GM21360 (cell line): ENCODE measurements at regions not wholly inside any gene's neighbourhood (a gene's known extent, or its start where the extent isn't known, plus 50 kb on each side); places are given as distances from the start of the nearest gene placed in this dataset.
"Not testable (repeated sequence)": the region's sequence is repeated elsewhere in the genome, so short reads cannot be mapped to it uniquely, and the experiment has no call there.

Source experiments
- ATAC-seq: cut with Tn5 transposase; IDR thresholded peaks from one replicate; pipeline ENCODE4 v1.9.1; 2021; ENCODE audit warnings: mild to moderate bottlenecking, moderate library complexity; ENCODE audit not compliant: unreplicated experiment

DNA sequence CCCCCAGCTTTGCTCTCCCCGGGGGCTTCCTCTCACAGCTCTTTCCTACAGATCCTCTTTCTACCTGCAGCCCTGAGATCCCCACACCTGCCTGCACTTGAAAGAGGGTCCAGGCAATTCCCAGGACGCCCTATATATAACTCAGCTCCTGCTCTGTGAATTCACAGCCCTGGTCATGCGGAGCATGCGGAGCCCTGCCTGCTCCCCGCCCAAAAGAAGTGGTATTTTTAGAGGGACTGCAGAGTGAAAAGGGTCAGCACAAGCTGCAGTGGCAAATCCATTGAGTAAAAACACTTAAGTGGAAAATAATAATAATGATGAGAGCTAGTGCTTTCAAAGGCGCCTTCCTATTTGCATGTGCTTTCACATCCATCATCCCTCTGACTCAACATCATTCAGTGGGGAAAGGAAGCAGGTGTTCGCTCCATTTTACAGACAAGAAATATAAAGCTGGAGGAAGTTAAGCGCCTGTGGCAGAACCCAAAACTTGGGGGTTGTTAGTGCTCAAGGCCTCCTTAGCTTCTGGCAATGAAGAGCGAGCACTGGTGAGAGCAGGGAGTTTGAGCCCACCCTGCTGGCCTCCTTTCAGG lies 76.3 kb upstream of the LIPC start:
- ATAC-seq: no peak

DNA sequence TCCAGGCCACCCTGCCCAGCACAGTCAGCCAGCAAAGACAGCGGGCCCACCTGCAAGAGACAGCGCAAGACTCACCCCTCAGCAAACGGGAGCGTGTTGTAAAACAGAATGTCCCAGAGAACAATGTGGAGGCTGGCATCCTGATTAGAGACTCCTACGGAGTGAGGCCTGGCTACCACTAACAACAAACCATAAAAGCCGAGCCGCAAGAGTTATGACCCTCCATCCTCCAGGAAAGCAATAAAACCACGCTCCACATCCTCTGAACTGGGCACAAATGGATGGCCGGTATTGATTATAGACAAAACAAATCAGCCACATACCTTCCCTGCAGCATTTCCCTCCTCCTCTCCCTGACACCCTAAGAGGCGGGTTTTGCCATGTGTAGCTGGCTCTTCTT lies 75.8 kb upstream of the LIPC start:
- no peak for ATAC-seq

GRCh38 chr15:58357529-58358476 lies 74.0 kb upstream of the LIPC start:
- ATAC-seq: no peak

DNA sequence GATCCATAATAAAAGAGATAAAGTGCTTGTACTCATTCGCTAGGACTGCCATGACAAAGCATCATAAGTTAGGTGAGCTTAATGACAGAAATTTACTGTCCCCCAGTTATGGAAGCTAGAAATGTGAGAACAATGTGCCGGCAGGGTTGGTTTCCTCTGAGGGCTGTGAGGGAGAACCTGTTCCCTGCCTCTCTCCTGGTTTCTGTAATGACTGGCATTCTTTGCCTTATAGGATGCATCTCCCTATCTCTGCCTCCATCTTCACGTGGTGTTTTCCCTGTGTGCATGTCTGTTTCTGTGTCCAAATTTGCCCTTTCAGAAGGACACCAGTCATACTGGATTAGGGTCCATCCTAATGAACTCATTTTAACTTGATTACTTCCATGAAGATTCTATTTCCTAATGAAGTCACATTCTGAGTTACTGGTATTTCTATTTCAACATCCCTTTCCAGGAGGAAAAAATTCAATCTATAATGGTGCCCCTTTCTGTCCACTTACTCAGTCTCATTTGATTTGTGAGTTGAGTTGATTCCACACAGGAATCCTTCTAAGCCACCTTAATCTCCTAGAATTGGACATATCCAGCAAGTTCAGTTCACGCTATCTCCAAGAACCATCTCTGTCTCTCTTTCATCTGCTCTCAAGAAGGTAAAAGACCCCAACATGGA lies 71.2 kb upstream of the LIPC start:
- ATAC-seq: no peak

- no peak for ATAC-seq
Measured at GRCh38 chr15:58361273-58361759, 70.5 kb upstream of the LIPC start.

DNA sequence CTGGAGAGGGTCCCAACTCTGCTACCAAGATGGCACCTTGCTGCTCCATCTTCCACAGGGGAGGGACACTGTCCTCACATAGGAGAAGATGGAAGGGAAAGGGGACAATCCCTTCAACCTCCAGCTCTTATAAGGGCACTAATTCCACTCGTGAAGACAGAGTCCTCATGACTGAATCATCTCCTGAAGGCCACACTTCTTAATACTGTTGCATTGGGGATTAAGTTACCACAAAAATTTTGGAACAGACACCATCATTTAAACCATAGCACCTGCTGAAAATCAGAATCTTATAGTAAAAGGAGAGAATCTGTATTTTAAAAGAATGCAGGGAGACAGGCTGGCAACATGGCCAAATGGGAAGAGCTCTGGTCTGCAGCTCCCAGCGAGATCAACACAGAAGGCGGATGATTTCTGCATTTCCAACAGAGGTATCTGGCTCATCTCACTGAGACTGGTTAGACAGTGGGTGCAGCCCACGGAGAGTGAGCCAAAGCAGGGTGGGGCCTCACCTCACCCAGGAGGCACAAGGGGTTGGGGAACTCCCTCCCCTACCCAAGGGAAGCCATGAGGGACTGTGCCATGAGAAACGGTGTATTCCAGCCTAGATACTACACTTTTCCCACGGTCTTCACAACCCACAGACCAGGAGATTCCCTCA lies 69.4 kb upstream of the LIPC start:
- ATAC-seq: no peak

GRCh38 chr15:58363118-58363517 lies 68.7 kb upstream of the LIPC start:
- ATAC-seq: not testable (repeated sequence)

GRCh38 chr15:58363673-58364072 lies 68.1 kb upstream of the LIPC start:
- not testable (repeated sequence) for ATAC-seq

- ATAC-seq: not testable (repeated sequence)
Measured at GRCh38 chr15:58365098-58365497, 66.7 kb upstream of the LIPC start.

- no peak for ATAC-seq
Measured at GRCh38 chr15:58369261-58369701, 62.5 kb upstream of the LIPC start.

DNA sequence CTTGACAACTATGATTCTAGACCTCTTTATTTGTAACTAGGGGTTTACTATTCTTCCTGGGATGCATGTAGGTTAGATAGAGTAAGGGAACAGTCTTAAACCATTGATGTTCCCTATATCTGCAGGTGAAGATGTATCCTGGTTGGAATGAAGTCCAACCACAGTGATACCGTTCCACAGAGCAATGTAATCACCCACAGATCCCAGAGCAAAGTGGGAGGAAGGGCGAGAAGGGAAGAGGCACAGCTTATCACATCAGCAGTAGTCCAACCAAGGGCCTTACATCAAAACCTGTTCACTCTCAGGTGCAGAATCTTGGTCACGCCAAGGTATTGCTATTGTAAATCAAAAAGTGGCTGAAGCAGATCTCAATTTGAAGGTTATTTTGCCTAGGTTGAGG lies 61.8 kb upstream of the LIPC start:
- ATAC-seq: no peak

- ATAC-seq: no peak
Measured at GRCh38 chr15:58374147-58374546, 57.6 kb upstream of the LIPC start.

- no peak for ATAC-seq
Measured at GRCh38 chr15:58377193-58377592, 54.6 kb upstream of the LIPC start.

DNA sequence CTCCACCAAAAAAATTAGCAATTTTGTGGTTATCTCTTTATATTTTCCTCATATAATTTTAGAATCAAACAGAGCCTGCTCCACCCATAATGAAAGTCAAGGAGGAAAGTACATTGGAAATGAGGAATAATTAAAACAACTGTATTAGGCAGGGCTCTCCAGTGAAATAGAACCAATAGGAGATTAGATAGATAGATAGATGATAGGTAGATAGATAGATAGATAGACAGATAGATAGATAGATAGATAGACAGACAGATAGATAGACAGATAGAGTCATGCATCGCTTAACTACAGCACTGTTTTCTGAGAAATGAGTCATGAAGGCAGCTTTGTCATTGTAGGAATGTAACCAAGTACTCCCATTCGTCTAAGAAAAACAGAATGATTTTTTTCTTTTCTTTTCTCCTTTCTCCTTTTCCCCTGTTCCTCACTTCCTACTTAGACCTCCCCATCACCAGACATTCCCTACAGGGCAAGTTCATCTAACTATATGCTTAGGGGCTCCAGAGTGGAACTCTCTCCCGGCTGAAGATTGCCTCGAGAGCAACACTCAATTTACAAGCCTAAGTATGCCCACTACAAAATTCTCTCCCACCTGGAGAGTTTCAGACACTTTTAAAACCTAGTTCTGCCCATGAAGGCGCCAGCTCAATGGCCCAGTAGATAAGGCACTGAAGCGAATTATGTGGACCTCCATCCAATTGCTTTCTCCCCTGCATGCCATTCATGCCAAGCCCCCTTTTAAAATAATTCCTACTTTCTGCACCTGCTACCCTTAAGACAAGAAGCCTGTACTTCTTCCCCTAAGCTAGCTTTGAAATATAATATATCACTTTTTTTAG lies 53.3 kb upstream of the LIPC start:
- no peak for ATAC-seq

DNA sequence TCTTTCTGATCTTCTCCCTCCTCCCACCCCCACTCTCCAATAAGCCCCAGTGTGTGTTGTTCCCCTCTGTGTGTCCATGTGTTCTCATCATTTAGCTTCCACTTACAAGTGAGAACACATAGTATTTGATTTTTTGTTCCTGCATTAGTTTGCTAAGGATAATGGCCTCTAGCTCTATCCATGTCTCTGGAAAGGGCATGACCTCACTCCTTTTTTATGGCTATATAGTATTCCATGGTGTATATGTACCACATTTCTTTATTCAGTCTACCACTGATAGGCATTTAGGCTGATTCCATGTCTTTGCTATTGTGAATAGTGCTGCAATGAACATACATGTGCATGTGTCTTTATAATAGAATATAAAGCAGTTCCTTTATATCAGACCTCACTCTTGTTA lies 52.3 kb upstream of the LIPC start:
- not testable (repeated sequence) for ATAC-seq

- ATAC-seq: no peak
Measured at GRCh38 chr15:58380280-58380945, 51.4 kb upstream of the LIPC start.

DNA sequence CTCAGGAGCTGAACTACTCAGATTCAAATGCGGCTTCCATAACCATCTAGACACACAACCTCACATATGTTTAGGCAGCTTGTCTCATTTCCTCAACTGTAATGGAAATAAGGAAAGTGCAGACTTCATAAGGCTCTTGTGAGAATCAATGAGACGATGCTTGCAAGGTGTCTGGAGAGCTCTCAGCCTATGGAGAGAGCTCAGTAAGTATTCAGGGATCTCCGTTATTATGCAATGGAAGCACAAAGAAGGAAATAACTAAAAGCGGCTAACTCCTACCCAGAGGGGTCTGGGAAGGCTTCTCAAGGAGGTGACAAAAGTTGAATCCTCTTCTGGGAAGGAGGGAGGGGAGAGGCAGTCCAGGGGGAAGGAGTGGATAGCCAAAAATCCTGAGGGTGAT lies 50.1 kb upstream of the LIPC start:
- no peak for ATAC-seq
